ENCODE measurements at regions not wholly inside any gene's neighbourhood (a gene's known extent, or its start where the extent isn't known, plus 50 kb on each side); places are given as distances from the start of the nearest gene placed in this dataset.
"Not testable (repeated sequence)": the region's sequence is repeated elsewhere in the genome, so short reads cannot be mapped to it uniquely, and the experiment has no call there.

DNA sequence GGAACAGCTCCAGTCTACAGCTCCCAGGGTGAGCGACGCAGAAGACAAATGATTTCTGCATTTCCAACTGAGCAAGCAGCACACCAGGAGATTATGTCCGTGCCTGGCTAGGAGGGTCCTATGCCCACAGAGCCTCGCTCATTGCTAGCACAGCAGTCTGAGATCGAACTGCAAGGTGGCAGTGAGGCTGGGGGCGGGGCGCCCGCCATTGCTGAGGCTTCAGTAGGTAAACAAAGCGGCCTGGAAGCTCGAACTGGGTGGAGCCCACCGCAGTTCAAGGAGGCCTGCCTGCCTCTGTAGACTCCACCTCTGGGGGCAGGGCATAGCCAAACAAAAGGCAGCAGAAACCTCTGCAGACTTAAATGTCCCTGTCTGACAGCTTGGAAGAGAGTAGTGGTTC, 198.0 kb upstream of the DIAPH2 start:
- in situ Hi-C loops (cut with HindIII; ENCODE audit: extremely low pct_ligation_motif_present, low pct_unique_long_range_greater_than_20kb); POLR2A ChIA-PET: not testable (repeated sequence)

DNA sequence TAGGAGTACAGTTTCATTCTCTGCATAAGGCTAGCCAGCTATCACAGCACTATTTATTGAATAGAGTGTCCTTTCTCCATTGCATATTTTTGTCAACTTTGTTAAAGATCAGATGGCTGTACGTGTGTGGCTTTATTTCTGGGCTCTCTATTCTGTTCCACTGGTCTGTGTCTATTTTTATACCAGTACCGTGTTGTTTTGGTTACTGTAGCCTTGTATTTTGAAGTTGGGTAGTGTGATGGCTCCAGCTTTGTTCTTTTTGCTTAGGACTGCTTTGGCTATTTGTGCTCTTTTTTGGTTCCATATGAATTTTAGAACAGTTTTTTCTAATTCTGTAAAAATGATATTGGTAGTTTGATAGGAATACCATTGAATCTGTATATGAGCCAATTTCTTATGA, 182.1 kb upstream of the DIAPH2 start:
- H3K27me3 ChIP-seq (ENCODE audit: control insufficient read depth in 1 of 2, insufficient read depth in 2 of 2, low read length in 2 of 2) = no peaks in the 10 kb centered on the region
- no peaks in the 10 kb centered on the region for H3K4me1 ChIP-seq (ENCODE audit: insufficient read depth, low read length)
- ChIA-PET CTCF (ENCODE audit: low intra/inter-chr PET ratio, low total read pairs) (no interaction called here), POLR2A (no interaction called here)
- no peak overlapping the region for H3K4me2 ChIP-seq (ENCODE audit: low read depth, low read length)
- H3K79me2 ChIP-seq (ENCODE audit: insufficient read depth, low read length) = no peaks in the 10 kb centered on the region
- ATAC-seq = no peak
- no peaks in the 10 kb centered on the region for H4K20me1 ChIP-seq (ENCODE audit: insufficient read depth, low read length)
- in situ Hi-C loops (cut with HindIII; ENCODE audit: extremely low pct_ligation_motif_present, low pct_unique_long_range_greater_than_20kb) (no loop called here), intact Hi-C loops (cut with micrococcal nuclease; ENCODE audit: unreplicated experiment) (no loop called here)
- no TSS peak for BruUV-seq (replicated peaks)
- FAIRE-seq = no peak
- H2AFZ ChIP-seq (ENCODE audit: low read length) = no peak overlapping the region
- H3K36me3 ChIP-seq (replicated peaks in 1 of 2; ENCODE audit: control insufficient read depth in 1 of 2, insufficient read depth in 2 of 2, low read length in 2 of 2) = no peaks in the 10 kb centered on the region
- H3K9me3 ChIP-seq (ENCODE audit: low read length) = no peaks in the 10 kb centered on the region
- WGBS (ENCODE audit: low lambda C conversion rate) = 0% methylated on average over 2 of the region's 2 CpGs
- no peak overlapping the region for H3K27ac ChIP-seq (ENCODE audit: extremely low read length, insufficient read depth, low read length)
- TF ChIP-seq ZNF569 (CRISPR knock-in tag; IDR thresholded peaks at IDR 0.05; ENCODE audit: borderline replicate concordance) (no peak), ISX (CRISPR knock-in tag; conservative IDR thresholded peaks at IDR 0.05) (no peak), SIN3B (IDR thresholded peaks at IDR 0.05; ENCODE audit: low read length) (no peak), KDM2A (CRISPR knock-in tag; IDR thresholded peaks at IDR 0.05; ENCODE audit: borderline replicate concordance, low read depth) (no peak), SMARCC2 (IDR thresholded peaks at IDR 0.05) (no peak), JUNB (CRISPR knock-in tag; IDR thresholded peaks at IDR 0.05; ENCODE audit: borderline replicate concordance) (no peak), ZSCAN30 (CRISPR knock-in tag; IDR thresholded peaks at IDR 0.05) (no peak), ZNF510 (CRISPR knock-in tag; IDR thresholded peaks at IDR 0.05; ENCODE audit: low read depth) (no peak), ZNF382 (CRISPR knock-in tag; IDR thresholded peaks at IDR 0.05; ENCODE audit: borderline replicate concordance) (no peak), ZBTB42 (CRISPR knock-in tag; IDR thresholded peaks at IDR 0.05) (no peak)
- TF ChIP-seq, protein P1, sequence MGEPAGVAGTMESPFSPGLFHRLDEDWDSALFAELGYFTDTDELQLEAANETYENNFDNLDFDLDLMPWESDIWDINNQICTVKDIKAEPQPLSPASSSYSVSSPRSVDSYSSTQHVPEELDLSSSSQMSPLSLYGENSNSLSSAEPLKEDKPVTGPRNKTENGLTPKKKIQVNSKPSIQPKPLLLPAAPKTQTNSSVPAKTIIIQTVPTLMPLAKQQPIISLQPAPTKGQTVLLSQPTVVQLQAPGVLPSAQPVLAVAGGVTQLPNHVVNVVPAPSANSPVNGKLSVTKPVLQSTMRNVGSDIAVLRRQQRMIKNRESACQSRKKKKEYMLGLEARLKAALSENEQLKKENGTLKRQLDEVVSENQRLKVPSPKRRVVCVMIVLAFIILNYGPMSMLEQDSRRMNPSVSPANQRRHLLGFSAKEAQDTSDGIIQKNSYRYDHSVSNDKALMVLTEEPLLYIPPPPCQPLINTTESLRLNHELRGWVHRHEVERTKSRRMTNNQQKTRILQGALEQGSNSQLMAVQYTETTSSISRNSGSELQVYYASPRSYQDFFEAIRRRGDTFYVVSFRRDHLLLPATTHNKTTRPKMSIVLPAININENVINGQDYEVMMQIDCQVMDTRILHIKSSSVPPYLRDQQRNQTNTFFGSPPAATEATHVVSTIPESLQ (CRISPR knock-in tag; conservative IDR thresholded peaks at IDR 0.05) = no peak
- TF ChIP-seq, protein P2, sequence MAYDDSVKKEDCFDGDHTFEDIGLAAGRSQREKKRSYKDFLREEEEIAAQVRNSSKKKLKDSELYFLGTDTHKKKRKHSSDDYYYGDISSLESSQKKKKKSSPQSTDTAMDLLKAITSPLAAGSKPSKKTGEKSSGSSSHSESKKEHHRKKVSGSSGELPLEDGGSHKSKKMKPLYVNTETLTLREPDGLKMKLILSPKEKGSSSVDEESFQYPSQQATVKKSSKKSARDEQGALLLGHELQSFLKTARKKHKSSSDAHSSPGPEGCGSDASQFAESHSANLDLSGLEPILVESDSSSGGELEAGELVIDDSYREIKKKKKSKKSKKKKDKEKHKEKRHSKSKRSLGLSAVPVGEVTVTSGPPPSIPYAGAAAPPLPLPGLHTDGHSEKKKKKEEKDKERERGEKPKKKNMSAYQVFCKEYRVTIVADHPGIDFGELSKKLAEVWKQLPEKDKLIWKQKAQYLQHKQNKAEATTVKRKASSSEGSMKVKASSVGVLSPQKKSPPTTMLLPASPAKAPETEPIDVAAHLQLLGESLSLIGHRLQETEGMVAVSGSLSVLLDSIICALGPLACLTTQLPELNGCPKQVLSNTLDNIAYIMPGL (CRISPR knock-in tag; IDR thresholded peaks at IDR 0.05; ENCODE audit: borderline replicate concordance in 1 of 2, low read depth in 1 of 2) = no peak
- DNase-seq (ENCODE audit: low spot score) = no peak
- H3K9ac ChIP-seq (ENCODE audit: insufficient read depth, low read depth, low read length) = no peak overlapping the region
- no peak overlapping the region for H3K4me3 ChIP-seq (replicated peaks in 1 of 3; ENCODE audit: insufficient read depth in 1 of 3, low read depth in 2 of 3, low read length in 3 of 3)

More for the DNA sequence above, 198.0 kb upstream of the DIAPH2 start:
- H3K9me3 ChIP-seq (ENCODE audit: low read length); H4K20me1 ChIP-seq (ENCODE audit: insufficient read depth, low read length); H2AFZ ChIP-seq (ENCODE audit: low read length); H3K36me3 ChIP-seq (replicated peaks in 1 of 2; ENCODE audit: control insufficient read depth in 1 of 2, insufficient read depth in 2 of 2, low read length in 2 of 2); BruUV-seq (replicated peaks); H3K9ac ChIP-seq (ENCODE audit: insufficient read depth, low read depth, low read length); FAIRE-seq; H3K27me3 ChIP-seq (ENCODE audit: control insufficient read depth in 1 of 2, insufficient read depth in 2 of 2, low read length in 2 of 2); H3K4me3 ChIP-seq (replicated peaks in 1 of 3; ENCODE audit: insufficient read depth in 1 of 3, low read depth in 2 of 3, low read length in 3 of 3); DNase-seq (ENCODE audit: low spot score); H3K4me1 ChIP-seq (ENCODE audit: insufficient read depth, low read length); CTCF ChIA-PET (ENCODE audit: low intra/inter-chr PET ratio, low total read pairs); H3K27ac ChIP-seq (ENCODE audit: extremely low read length, insufficient read depth, low read length); H3K79me2 ChIP-seq (ENCODE audit: insufficient read depth, low read length); ATAC-seq; intact Hi-C loops (cut with micrococcal nuclease; ENCODE audit: unreplicated experiment); H3K4me2 ChIP-seq (ENCODE audit: low read depth, low read length): not testable (repeated sequence)
- WGBS (ENCODE audit: low lambda C conversion rate) = 90% methylated on average over 2 of the region's 11 CpGs
